HG02588 (cell line): ENCODE measurements at regions not wholly inside any gene's neighbourhood (a gene's known extent, or its start where the extent isn't known, plus 50 kb on each side); places are given as distances from the start of the nearest gene placed in this dataset.

Source experiments
- ATAC-seq: cut with Tn5 transposase; IDR thresholded peaks from one replicate; pipeline ENCODE4 v1.9.1; 2021; ENCODE audit warnings: mild to moderate bottlenecking, moderate library complexity; ENCODE audit not compliant: unreplicated experiment

DNA sequence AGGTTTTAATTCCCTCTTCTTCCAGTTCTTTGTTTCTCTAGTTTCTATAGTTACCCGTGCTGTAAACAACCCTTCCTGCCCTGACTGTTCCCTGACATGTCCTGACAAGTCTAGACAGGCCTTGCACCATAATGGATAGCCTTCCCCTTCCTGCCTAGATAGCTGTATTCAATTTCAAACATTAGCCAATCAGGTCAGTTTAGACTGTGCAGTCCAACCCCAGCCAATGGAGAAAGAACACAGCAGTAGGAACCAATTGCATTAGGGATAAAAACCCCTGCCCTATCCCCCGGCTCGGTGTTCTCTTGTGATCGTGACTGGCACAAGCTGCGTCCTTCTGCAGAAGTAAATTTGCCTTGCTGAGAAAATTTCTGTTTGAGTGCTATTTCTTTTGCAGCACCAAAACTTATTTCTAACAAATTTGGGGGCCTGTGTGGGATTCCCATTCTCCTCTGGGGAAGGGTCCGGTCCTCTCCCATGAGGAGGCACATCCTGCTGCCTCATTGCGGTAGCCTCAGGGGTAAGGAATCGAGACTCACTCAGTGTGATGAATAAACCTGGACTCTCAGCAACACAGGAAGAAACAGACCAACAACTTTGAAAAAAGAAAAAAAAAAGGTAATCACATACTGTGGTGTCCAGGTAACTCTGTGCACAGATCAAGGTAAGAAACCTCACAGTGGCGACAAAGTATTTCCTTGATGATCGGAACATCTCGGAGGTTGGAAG, 248.7 kb upstream of the ECI2 start:
- ATAC-seq: no peak

GRCh38 chr6:4382362-4382853, 247.0 kb upstream of the ECI2 start:
- ATAC-seq: no peak

- ATAC-seq: no peak
Measured at GRCh38 chr6:4381381-4381780, 246.0 kb upstream of the ECI2 start.

GRCh38 chr6:4380881-4381281, 245.5 kb upstream of the ECI2 start:
- no peak for ATAC-seq

- ATAC-seq: no peak
Measured at GRCh38 chr6:4379958-4380357, 244.6 kb upstream of the ECI2 start.

GRCh38 chr6:4378319-4378996, 243.1 kb upstream of the ECI2 start:
- ATAC-seq: no peak

- no peak for ATAC-seq
Measured at GRCh38 chr6:4377603-4378002, 242.2 kb upstream of the ECI2 start.

DNA sequence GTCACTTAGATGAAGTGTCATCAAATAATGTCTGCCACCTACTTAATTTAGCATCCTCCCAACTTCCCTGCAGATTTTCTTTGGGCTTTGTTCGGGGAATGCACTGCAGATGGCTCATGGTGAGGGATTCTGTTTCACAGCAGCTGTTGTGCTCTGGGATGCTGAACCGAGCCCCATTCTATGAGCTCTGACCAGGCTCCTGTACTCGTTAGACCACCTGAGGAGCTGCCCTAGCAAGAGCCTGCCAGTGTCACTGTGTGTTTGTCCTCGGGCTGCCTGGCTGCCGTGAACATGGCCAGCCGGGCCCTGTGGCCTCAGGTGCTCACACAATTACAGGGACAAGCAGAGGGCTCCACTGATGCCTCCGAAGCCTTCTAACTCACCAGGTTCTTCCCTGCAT, 238.8 kb upstream of the ECI2 start:
- no peak for ATAC-seq

- no peak for ATAC-seq
Measured at GRCh38 chr6:4372866-4373265, 237.5 kb upstream of the ECI2 start.

DNA sequence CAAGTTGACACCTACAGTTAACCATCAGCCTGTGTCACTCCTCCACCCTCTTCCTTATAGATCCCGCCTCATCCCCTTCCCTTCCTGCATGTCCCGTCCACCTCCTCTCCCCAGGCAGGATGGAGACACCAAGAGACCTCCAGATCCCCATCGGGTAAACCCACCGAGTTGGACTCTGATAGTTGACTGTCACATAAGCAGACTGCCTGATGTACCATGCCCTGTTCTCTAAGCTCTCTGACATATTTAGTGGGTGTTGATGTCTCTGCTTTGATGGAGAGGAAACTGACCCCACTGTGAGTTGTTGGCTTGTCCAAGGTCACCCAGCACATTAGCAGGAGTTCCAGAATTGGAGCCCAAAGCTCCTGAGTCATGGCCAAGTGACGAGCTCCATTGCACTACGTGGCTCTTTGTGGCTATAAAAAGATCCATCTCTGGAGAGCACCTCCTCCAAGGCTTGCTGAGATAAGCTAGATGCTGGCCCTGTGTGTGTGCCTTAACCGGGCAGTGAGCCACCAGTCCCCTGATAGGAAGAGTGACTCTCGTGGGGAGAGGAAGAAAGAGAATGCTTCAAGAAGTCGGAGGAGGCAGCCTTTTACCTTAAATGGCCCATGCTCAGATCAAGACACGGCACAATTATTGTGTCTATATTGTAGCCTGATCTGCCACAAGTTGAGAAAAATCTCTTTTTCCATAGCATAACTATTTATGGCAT, 236.0 kb upstream of the ECI2 start:
- no peak for ATAC-seq

GRCh38 chr6:4370066-4370465, 234.7 kb upstream of the ECI2 start:
- ATAC-seq: no peak

DNA sequence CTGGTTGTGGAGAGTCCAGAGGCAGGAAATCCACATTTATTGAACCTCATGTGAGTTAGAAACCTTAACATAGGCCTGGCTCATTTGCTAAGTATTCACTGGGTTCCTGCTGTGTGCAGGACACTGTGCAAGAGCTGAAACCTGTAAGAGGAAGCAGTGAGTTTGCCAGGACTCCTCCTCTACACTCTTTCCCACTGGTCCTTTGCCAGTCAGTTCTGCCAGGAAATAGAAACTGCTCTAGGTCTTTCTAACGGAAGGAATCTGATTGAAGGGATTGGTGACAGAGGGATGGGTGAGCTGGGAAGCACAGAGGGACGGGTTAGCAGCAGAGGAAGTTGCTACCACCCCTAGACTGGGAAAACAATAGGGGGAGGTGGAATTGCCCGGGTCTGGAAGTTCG, 234.2 kb upstream of the ECI2 start:
- no peak for ATAC-seq

- no peak for ATAC-seq
Measured at GRCh38 chr6:4368649-4369048, 233.3 kb upstream of the ECI2 start.

GRCh38 chr6:4367643-4368042, 232.3 kb upstream of the ECI2 start:
- ATAC-seq: no peak

DNA sequence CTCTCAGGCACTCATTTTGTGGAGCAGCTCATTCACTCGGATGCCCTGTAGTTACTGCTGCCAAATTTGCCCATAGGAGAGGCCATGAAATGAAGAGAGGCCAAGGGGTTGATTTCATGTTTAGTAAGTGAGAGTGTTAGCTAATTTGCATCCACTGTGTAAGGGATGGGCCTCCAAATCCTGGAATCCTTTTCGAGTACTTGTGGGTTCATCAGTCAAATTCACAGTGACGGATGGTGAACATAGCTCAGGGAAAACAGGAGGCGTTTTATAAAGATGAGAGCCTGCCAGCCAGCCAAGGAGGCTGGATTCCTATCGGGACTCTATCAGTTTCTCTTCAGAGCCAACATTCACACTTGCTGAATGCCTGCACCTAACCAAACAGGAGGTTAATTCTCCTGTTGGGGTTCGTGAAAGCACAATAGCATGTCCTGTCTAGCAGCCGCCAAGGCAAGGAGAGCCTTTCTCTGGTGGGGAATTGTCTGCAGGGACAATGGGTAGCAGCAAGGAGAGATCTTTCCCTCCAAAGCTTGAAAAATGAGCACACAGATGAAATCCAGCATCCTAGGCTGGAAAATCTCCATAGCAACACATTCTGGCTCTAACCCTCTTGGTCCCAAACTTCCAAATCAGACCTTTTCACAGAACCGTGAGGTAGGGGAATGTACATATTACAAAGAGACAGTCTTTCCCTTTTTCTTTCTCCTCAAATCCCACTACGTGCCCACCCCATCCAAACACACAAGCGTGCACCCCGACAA, 231.4 kb upstream of the ECI2 start:
- ATAC-seq: no peak

GRCh38 chr6:4365686-4366085, 230.3 kb upstream of the ECI2 start:
- no peak for ATAC-seq

GRCh38 chr6:4364711-4365110, 229.3 kb upstream of the ECI2 start:
- no peak for ATAC-seq

- no peak for ATAC-seq
Measured at GRCh38 chr6:4364172-4364571, 228.8 kb upstream of the ECI2 start.

GRCh38 chr6:4363656-4364055, 228.3 kb upstream of the ECI2 start:
- no peak for ATAC-seq

DNA sequence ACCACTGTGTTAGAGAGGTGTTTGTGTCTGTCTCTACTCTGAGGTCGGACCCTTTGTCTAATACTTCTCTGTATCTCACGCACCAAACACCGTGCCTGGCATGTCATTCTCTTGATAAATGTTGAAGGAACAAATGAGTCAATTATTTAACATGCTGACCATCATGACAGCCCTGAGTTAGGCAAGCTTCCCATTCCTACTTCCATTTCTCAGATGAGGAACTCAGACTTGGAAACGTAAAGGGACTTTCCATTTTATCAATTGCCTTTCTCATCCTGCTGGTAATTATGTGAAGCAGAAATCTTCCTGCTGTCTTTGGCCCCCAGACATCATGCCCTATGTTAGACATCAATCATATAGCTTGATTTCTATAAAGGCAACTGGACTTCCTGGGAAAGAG, 227.0 kb upstream of the ECI2 start:
- ATAC-seq: no peak

DNA sequence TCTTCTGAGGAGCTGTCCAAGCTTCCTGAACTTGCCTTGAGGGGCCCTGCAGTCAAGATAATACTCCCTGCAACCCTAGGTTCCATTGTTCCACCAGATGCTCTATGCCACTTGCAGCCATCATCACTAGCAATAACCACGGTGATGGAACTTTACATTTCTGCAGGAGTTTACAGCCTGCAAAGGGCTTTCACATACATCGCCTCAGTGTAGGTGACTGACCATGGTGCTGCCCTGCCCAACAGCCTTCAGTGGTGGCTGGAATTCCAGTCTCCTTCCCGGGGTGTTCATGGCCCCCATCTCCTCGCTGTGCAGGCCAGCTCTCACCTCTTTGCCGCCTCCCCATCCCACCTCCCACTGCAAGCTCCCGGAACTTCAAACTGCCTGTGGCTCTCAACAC, 225.5 kb upstream of the ECI2 start:
- no peak for ATAC-seq
